GM12865 (cell line): ENCODE measurements at regions not wholly inside any gene's neighbourhood (a gene's known extent, or its start where the extent isn't known, plus 50 kb on each side); places are given as distances from the start of the nearest gene placed in this dataset.

ENCODE experiments used
- DNase-seq: peaks from one replicate; pipeline ENCODE4 v3.0.0; 2010; ENCODE audit warnings: low read depth
- H3K4me3 ChIP-seq: 2 replicates; pipeline ENCODE4 v1.5.1; 2011; ENCODE audit warnings: mild to moderate bottlenecking, low read depth, low read length, control low read depth
- TF ChIP-seq, protein P1 (sequence below): IDR thresholded peaks from 2 replicates; pipeline ENCODE4 v1.5.1; 2011; ENCODE audit warnings: low read length, control low read depth, low read depth, inconsistent platforms; ENCODE audit not compliant: insufficient read depth; ENCODE audit errors: missing control alignments

GRCh38 chr2:195472501-195473234 is 184.4 kb upstream of the SLC39A10 start:
- H3K4me3 ChIP-seq: no peak overlapping the region
- no peak for DNase-seq
- TF ChIP-seq, protein P1, sequence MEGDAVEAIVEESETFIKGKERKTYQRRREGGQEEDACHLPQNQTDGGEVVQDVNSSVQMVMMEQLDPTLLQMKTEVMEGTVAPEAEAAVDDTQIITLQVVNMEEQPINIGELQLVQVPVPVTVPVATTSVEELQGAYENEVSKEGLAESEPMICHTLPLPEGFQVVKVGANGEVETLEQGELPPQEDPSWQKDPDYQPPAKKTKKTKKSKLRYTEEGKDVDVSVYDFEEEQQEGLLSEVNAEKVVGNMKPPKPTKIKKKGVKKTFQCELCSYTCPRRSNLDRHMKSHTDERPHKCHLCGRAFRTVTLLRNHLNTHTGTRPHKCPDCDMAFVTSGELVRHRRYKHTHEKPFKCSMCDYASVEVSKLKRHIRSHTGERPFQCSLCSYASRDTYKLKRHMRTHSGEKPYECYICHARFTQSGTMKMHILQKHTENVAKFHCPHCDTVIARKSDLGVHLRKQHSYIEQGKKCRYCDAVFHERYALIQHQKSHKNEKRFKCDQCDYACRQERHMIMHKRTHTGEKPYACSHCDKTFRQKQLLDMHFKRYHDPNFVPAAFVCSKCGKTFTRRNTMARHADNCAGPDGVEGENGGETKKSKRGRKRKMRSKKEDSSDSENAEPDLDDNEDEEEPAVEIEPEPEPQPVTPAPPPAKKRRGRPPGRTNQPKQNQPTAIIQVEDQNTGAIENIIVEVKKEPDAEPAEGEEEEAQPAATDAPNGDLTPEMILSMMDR: no peak

DNA sequence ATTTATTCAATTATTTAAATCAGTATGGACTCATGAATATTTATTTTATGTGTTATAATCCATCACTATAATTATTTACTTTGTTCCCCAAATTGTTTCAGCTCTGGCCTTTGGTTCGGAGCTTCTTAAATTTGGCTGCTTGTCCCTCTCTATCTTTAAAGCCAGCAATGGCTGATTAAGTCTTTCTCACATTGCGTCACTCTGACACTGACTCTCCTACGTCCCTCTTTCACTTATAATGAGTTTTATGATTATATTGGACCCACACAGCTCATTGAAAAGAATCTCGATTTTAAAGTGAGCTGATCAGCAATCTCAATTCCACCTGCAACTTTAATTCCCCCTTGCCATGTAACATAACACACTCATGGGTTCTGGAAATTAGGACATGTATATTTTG is 185.2 kb upstream of the SLC39A10 start:
- TF ChIP-seq, protein P1: no peak
- no peak for DNase-seq
- H3K4me3 ChIP-seq: no peak overlapping the region

- no peak overlapping the region for H3K4me3 ChIP-seq
- TF ChIP-seq, protein P1: no peak
- DNase-seq: peak; percentile 8
Observed at GRCh38 chr2:195471163-195471562, 185.9 kb upstream of the SLC39A10 start.

DNA sequence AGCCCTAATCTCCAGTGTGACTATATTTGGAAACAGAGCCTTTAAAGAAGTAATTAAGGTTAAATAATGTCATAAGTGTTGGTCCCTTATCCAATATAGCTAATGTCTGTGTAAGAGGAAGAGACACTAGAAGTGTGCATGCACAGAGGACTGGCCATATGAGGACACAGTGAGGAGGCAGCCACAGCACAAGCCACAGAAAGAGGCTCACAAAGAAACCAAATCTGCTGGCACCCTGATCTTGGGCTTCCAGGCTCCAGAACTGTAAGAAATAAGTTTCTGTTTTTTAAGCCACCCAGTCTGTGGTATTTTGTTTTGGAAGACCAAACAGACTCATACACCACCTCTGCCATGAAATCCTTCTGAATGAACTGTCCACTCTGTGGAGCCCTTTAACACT is 186.4 kb upstream of the SLC39A10 start:
- TF ChIP-seq, protein P1: no peak
- peak; percentile 19 for DNase-seq
- H3K4me3 ChIP-seq: no peak overlapping the region

DNA sequence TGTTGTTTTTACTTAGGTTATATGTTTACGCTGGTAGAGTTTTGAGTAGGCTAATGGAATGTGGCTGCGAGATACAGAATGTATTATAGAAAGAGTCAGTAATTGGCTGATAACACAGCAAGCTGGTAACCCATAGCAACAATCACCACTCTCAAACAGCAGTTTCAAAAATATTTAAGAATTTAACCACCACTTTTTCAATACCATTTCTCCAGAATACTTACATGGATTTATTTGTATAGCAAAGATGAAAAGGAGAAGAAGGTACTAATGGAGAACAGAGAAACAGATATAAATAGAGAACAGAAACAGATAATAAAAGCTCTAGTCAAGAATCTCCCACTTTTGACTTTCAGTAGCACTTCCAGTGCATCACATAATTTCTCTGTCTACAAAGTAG is 188.3 kb upstream of the SLC39A10 start:
- no peak overlapping the region for H3K4me3 ChIP-seq
- TF ChIP-seq, protein P1: no peak
- DNase-seq: peak; percentile 38

DNA sequence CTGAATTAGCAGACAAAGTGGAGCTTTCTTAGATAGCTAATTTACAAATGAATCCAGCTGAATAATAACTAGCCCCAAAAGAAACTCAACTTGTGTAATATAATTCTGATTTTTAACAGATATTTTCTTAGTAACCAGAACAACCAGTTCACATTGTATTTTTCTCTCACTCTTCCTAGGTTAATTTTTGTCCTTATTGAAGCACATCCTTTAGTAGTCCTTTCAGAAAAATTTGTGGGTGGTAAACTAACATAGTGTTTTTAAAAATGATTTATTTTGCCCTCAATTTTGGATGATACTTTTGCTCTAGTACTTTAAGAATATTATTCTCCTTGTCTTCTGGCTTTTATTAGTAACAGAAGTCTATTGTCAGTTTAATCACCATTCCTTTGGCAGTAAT is 190.6 kb upstream of the SLC39A10 start:
- TF ChIP-seq, protein P1: no peak
- no peak for DNase-seq
- H3K4me3 ChIP-seq: no peak overlapping the region

DNA sequence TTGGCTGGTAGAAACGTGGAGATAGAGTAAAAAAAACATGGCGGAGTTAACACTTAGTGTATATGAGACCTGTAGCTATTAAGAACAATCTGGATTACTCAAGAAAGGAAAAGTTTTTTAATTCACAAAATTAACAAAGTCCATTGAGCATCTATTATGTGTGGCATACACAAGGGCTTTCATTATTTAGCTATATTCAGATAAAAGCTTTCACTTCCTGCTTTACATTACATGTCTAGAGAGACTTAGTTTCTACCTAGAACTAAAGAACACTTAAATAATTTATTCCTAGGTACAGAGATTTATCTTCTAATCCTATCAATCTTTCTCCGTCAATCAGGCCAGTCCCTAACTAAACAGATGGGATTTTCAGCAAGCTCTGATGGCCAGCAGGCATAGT is 196.0 kb upstream of the SLC39A10 start:
- H3K4me3 ChIP-seq: no peak overlapping the region
- no peak for DNase-seq
- TF ChIP-seq, protein P1: no peak
